WTC11 (cell line): ENCODE measurements at regions not wholly inside any gene's neighbourhood (a gene's known extent, or its start where the extent isn't known, plus 50 kb on each side); places are given as distances from the start of the nearest gene placed in this dataset.

ENCODE experiments used
- ATAC-seq: fragments of 200-7000 bp; cut with Tn5 transposase; 2 replicates; pipeline ENCODE4 v1.10.0; 2021; ENCODE audit warnings: mild to moderate bottlenecking, moderate library complexity
- CTCF ChIA-PET: fragments of 300-600 bp; sonication (Branson Sonifier 250); formaldehyde crosslinking; loops from one replicate; lab custom pipeline; 2021; ENCODE audit warnings: antibody characterized with exemption; lab: Charles Lee
- POLR2A ChIA-PET: fragments of 350-600 bp; sonication (Branson Sonifier 250); formaldehyde crosslinking; loops from one replicate; lab custom pipeline; 2021; ENCODE audit warnings: antibody characterized with exemption; lab: Charles Lee
- DNase-seq: peaks from one replicate; pipeline ENCODE4 v3.0.0; 2021; ENCODE audit warnings: low spot score
- H3K27ac Mint-ChIP-seq: 2 replicates; pipeline ENCODE4 v1.8.0; 2021; ENCODE audit warnings: mixed read lengths
- H3K27me3 Mint-ChIP-seq: 2 replicates; pipeline ENCODE4 v1.8.0; 2021; ENCODE audit warnings: low read depth, mild to moderate bottlenecking, moderate library complexity, mixed read lengths
- H3K36me3 Mint-ChIP-seq: 2 replicates; pipeline ENCODE4 v1.8.0; 2021; ENCODE audit warnings: mixed read lengths
- H3K4me1 Mint-ChIP-seq: 2 replicates; pipeline ENCODE4 v1.8.0; 2022; ENCODE audit warnings: mixed read lengths
- H3K4me3 Mint-ChIP-seq: 2 replicates; pipeline ENCODE4 v1.8.0; 2021; ENCODE audit warnings: mild to moderate bottlenecking, moderate library complexity, mixed read lengths
- H3K9me3 Mint-ChIP-seq: 2 replicates; pipeline ENCODE4 v1.8.0; 2021; ENCODE audit warnings: mixed read lengths
- CREM ChIP-seq: sonication (generic); formaldehyde crosslinking; IDR thresholded peaks from 2 replicates; pipeline ENCODE4 v1.8.1; 2022; ENCODE audit warnings: mild to moderate bottlenecking, missing genetic modification reagents, moderate library complexity
- ELF4 ChIP-seq: sonication (generic); formaldehyde crosslinking; IDR thresholded peaks from 2 replicates; pipeline ENCODE4 v1.8.1; 2022; ENCODE audit warnings: low read depth, mild to moderate bottlenecking, moderate library complexity, missing genetic modification reagents
- FOXJ3 ChIP-seq: sonication (generic); formaldehyde crosslinking; IDR thresholded peaks from 2 replicates; pipeline ENCODE4 v1.9.0; 2021; ENCODE audit warnings: missing genetic modification reagents, mild to moderate bottlenecking, borderline replicate concordance
- FOXP1 ChIP-seq: sonication (generic); formaldehyde crosslinking; IDR thresholded peaks from 2 replicates; pipeline ENCODE4 v1.8.0; 2022; ENCODE audit warnings: missing genetic modification reagents, mild to moderate bottlenecking, moderate library complexity, borderline replicate concordance
- FOXP4 ChIP-seq: sonication (generic); formaldehyde crosslinking; IDR thresholded peaks from 2 replicates; pipeline ENCODE4 v1.8.0; 2022; ENCODE audit warnings: mild to moderate bottlenecking, missing genetic modification reagents
- JAZF1 ChIP-seq: fragments of 250-450 bp; sonication (Bioruptor Pico); IDR thresholded peaks from 2 replicates; pipeline ENCODE4 v1.9.0; 2021; ENCODE audit warnings: moderate library complexity, mild to moderate bottlenecking, inconsistent platforms
- NFATC4 ChIP-seq: fragments of 250-450 bp; sonication (Bioruptor Pico); IDR thresholded peaks from 2 replicates; pipeline ENCODE4 v1.9.0; 2021; ENCODE audit warnings: mild to moderate bottlenecking
- NFYB ChIP-seq: sonication (generic); formaldehyde crosslinking; conservative IDR thresholded peaks from 2 replicates; pipeline ENCODE4 v1.8.0; 2022; ENCODE audit warnings: low read depth, missing genetic modification reagents
- PRRX2 ChIP-seq: fragments of 250-450 bp; sonication (Bioruptor Pico); IDR thresholded peaks from 2 replicates; pipeline ENCODE4 v1.8.0; 2021; ENCODE audit warnings: mild to moderate bottlenecking
- RELA ChIP-seq: sonication (generic); formaldehyde crosslinking; IDR thresholded peaks from 2 replicates; pipeline ENCODE4 v1.8.1; 2022; ENCODE audit warnings: missing genetic modification reagents, mild to moderate bottlenecking, borderline replicate concordance
- STAT6 ChIP-seq: sonication (generic); formaldehyde crosslinking; conservative IDR thresholded peaks from 2 replicates; pipeline ENCODE4 v1.8.1; 2023; ENCODE audit warnings: mild to moderate bottlenecking, low read depth, missing genetic modification reagents, moderate library complexity
- ZNF138 ChIP-seq: sonication (generic); formaldehyde crosslinking; conservative IDR thresholded peaks from 2 replicates; pipeline ENCODE4 v1.8.1; 2022; ENCODE audit warnings: mild to moderate bottlenecking, moderate library complexity, missing genetic modification reagents
- ZNF263 ChIP-seq: sonication (generic); formaldehyde crosslinking; IDR thresholded peaks from 2 replicates; pipeline ENCODE4 v1.8.1; 2022; ENCODE audit warnings: low read depth, mild to moderate bottlenecking, moderate library complexity, missing genetic modification reagents
- ZNF396 ChIP-seq: fragments of 250-450 bp; sonication (Bioruptor Pico); IDR thresholded peaks from 2 replicates; pipeline ENCODE4 v1.8.0; 2021; ENCODE audit warnings: mild to moderate bottlenecking, moderate library complexity, borderline replicate concordance
- TF ChIP-seq, protein P1 (sequence below): sonication (generic); formaldehyde crosslinking; IDR thresholded peaks from 2 replicates; pipeline ENCODE4 v1.8.0; 2023; ENCODE audit warnings: missing genetic modification reagents
- TF ChIP-seq, protein P2 (sequence below): fragments of 250-450 bp; sonication (Bioruptor Pico); IDR thresholded peaks from 2 replicates; pipeline ENCODE4 v2.1.2; 2022; ENCODE audit warnings: mild to moderate bottlenecking, moderate library complexity
- TF ChIP-seq, protein P3 (sequence below): sonication (generic); formaldehyde crosslinking; IDR thresholded peaks from 2 replicates; pipeline ENCODE4 v1.8.1; 2022; ENCODE audit warnings: mild to moderate bottlenecking, moderate library complexity, missing genetic modification reagents
- TF ChIP-seq, protein P4 (sequence below): sonication (generic); formaldehyde crosslinking; IDR thresholded peaks from 2 replicates; pipeline ENCODE4 v1.8.1; 2023; ENCODE audit warnings: mild to moderate bottlenecking, missing genetic modification reagents, moderate library complexity
- TF ChIP-seq, protein P5 (sequence below): fragments of 250-450 bp; sonication (Bioruptor Pico); IDR thresholded peaks from 2 replicates; pipeline ENCODE4 v1.9.0; 2021; ENCODE audit warnings: moderate library complexity, mild to moderate bottlenecking, inconsistent platforms, borderline replicate concordance
- TF ChIP-seq, protein P6 (sequence below): sonication (generic); formaldehyde crosslinking; IDR thresholded peaks from 2 replicates; pipeline ENCODE4 v1.8.1; 2023; ENCODE audit warnings: mild to moderate bottlenecking, missing genetic modification reagents

- H3K4me1 Mint-ChIP-seq = no peaks in the 10 kb centered on the region
- peaks cover 15% of the 10 kb centered on the region for H3K9me3 Mint-ChIP-seq
- H3K27me3 Mint-ChIP-seq = no peaks in the 10 kb centered on the region
- DNase-seq (no peak), ATAC-seq (no peak)
- ChIA-PET POLR2A (no interaction called here), CTCF (no interaction called here)
- TF ChIP-seq ZNF138 (CRISPR knock-in tag) (no peak), FOXJ3 (CRISPR knock-in tag) (no peak), CREM (CRISPR knock-in tag) (no peak), FOXP1 (CRISPR knock-in tag) (no peak), NFATC4 (CRISPR knock-in tag) (no peak), ZNF263 (CRISPR knock-in tag) (no peak)
- TF ChIP-seq, protein P1, sequence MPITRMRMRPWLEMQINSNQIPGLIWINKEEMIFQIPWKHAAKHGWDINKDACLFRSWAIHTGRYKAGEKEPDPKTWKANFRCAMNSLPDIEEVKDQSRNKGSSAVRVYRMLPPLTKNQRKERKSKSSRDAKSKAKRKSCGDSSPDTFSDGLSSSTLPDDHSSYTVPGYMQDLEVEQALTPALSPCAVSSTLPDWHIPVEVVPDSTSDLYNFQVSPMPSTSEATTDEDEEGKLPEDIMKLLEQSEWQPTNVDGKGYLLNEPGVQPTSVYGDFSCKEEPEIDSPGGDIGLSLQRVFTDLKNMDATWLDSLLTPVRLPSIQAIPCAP (CRISPR knock-in tag) = no peak
- TF ChIP-seq, protein P2, sequence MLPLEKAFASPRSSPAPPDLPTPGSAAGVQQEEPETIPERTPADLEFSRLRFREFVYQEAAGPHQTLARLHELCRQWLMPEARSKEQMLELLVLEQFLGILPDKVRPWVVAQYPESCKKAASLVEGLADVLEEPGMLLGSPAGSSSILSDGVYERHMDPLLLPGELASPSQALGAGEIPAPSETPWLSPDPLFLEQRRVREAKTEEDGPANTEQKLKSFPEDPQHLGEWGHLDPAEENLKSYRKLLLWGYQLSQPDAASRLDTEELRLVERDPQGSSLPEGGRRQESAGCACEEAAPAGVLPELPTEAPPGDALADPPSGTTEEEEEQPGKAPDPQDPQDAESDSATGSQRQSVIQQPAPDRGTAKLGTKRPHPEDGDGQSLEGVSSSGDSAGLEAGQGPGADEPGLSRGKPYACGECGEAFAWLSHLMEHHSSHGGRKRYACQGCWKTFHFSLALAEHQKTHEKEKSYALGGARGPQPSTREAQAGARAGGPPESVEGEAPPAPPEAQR (CRISPR knock-in tag) = no peak
- TF ChIP-seq, protein P3, sequence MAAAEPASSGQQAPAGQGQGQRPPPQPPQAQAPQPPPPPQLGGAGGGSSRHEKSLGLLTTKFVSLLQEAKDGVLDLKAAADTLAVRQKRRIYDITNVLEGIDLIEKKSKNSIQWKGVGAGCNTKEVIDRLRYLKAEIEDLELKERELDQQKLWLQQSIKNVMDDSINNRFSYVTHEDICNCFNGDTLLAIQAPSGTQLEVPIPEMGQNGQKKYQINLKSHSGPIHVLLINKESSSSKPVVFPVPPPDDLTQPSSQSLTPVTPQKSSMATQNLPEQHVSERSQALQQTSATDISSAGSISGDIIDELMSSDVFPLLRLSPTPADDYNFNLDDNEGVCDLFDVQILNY = no peak
- H3K27ac Mint-ChIP-seq = no peak overlapping the region
- no peak overlapping the region for H3K4me3 Mint-ChIP-seq
- H3K36me3 Mint-ChIP-seq = peaks cover 14% of the 10 kb centered on the region
Measured at GRCh38 chr1:96028071-96028470, 693.5 kb upstream of the PTBP2 start.

DNA sequence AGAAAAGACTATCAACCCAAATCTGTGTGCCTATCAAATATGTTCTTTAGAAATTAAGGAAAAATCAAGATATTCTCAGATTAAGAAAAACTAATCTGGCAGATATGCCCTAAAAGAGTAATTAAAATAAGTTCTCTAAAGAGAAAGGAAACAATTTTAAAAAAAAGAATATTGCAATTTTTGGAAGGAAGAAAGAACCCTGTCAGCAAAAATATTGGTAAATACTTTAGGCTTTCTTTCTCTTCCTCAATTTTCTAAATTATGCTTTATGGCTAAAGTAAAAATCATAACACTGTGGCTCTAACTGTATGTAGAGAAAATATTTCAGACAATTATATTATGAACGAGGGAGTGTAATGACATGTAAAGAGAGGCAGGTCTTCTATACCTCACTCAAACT is 691.3 kb upstream of the PTBP2 start:
- POLR2A ChIA-PET = no interaction called here
- Mint-ChIP-seq H3K36me3 (peaks cover 14% of the 10 kb centered on the region), H3K9me3 (peaks cover 15% of the 10 kb centered on the region), H3K4me3 (no peak overlapping the region), H3K27me3 (no peaks in the 10 kb centered on the region), H3K4me1 (peaks cover 9% of the 10 kb centered on the region)
- no peak for DNase-seq
- TF ChIP-seq, protein P2 (CRISPR knock-in tag) = no peak
- no peak for TF ChIP-seq JAZF1 (CRISPR knock-in tag)
- no peak for TF ChIP-seq PRRX2 (CRISPR knock-in tag)
- no peak for TF ChIP-seq FOXP4 (CRISPR knock-in tag)
- TF ChIP-seq ZNF396 (CRISPR knock-in tag) = no peak
- TF ChIP-seq, protein P4, sequence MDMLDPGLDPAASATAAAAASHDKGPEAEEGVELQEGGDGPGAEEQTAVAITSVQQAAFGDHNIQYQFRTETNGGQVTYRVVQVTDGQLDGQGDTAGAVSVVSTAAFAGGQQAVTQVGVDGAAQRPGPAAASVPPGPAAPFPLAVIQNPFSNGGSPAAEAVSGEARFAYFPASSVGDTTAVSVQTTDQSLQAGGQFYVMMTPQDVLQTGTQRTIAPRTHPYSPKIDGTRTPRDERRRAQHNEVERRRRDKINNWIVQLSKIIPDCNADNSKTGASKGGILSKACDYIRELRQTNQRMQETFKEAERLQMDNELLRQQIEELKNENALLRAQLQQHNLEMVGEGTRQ (CRISPR knock-in tag) = no peak
- TF ChIP-seq, protein P5, sequence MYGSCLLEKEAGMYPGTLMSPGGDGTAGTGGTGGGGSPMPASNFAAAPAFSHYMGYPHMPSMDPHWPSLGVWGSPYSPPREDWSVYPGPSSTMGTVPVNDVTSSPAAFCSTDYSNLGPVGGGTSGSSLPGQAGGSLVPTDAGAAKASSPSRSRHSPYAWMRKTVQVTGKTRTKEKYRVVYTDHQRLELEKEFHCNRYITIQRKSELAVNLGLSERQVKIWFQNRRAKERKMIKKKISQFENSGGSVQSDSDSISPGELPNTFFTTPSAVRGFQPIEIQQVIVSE (CRISPR knock-in tag) = no peak
- TF ChIP-seq RELA (CRISPR knock-in tag) = no peak
- no peak for TF ChIP-seq NFYB
- TF ChIP-seq, protein P6, sequence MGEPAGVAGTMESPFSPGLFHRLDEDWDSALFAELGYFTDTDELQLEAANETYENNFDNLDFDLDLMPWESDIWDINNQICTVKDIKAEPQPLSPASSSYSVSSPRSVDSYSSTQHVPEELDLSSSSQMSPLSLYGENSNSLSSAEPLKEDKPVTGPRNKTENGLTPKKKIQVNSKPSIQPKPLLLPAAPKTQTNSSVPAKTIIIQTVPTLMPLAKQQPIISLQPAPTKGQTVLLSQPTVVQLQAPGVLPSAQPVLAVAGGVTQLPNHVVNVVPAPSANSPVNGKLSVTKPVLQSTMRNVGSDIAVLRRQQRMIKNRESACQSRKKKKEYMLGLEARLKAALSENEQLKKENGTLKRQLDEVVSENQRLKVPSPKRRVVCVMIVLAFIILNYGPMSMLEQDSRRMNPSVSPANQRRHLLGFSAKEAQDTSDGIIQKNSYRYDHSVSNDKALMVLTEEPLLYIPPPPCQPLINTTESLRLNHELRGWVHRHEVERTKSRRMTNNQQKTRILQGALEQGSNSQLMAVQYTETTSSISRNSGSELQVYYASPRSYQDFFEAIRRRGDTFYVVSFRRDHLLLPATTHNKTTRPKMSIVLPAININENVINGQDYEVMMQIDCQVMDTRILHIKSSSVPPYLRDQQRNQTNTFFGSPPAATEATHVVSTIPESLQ (CRISPR knock-in tag) = no peak
- TF ChIP-seq STAT6 (CRISPR knock-in tag) = no peak
- TF ChIP-seq ELF4 (CRISPR knock-in tag) = no peak
- TF ChIP-seq, all 79 proteins: peak for 0
- CTCF ChIA-PET = no interaction called here
- H3K27ac Mint-ChIP-seq = no peak overlapping the region
- ATAC-seq = no peak
